NCI-H1930 (cell line): ENCODE measurements at regions not wholly inside any gene's neighbourhood (a gene's known extent, or its start where the extent isn't known, plus 50 kb on each side); places are given as distances from the start of the nearest gene placed in this dataset.

Experiments
- DNase-seq, 2 experiments: peaks; one replicate each; lab custom pipeline; 2025; lab: John Stamatoyannopoulos, UW

- no peak for DNase-seq
Observed at GRCh38 chr15:85941186-85941855, 138.3 kb upstream of the AGBL1 start.

DNA sequence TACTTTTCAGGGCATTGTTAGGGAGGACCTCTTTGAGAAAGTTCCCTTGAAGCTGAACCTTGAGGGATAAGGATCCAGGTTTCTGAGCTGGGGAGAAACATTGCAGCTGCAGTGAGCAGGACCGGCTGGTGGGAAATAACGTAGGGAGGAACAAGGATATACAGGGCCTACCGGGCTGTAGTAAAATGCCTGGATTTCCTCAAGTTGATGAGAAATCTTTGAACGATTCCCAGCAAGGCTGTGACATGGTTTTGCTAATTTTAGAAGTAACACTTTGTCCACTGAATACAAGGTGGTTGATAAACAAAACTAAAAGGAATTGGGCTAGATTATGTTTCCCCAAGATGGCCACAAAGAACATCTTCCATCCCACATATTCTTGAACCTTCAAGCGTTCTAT lies 137.0 kb upstream of the AGBL1 start:
- no peak for DNase-seq

GRCh38 chr15:85943151-85943550 lies 136.5 kb upstream of the AGBL1 start:
- DNase-seq = no peak

GRCh38 chr15:85943791-85944190 lies 135.9 kb upstream of the AGBL1 start:
- DNase-seq = no peak

DNA sequence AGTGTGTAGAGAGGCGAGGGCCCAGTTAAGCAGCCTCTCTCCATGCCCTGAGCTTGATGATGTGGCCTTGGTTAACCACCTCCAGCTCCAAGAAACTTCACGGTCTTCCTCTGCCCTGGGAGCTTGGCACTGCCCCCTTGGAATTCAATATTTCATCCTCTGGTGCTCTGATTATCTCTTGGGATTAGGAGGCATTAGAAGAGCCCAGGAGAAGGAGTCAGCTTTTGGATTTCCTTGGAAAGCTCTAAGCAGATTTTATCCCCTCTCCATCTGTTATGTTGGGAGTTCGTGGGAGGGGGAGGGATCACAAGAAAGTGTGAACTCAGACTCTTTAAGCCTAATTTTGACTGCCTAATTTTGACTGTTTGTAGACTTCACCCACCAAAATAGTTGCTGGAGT lies 132.7 kb upstream of the AGBL1 start:
- DNase-seq = no peak

DNA sequence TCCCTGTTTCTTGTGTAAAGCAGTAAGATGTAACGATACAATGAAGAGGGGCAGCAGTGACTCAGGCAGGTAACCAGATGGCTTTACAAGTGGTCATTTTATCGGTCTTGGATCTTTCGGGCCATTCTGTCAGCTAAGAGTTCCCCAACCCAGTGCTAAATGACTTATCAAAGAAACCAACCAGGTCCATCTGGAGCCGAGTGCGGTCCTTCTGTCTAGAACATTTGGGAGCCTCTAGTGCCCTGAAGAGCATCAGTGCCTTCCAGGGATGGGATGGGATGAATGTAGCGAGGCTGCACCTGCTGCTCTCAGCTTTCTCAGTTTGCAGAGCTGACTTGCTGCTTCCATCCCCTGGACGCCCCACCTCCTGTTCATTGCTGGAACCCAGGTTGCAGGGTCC lies 131.7 kb upstream of the AGBL1 start:
- DNase-seq = no peak

- no peak for DNase-seq
Observed at GRCh38 chr15:85950101-85950500, 129.6 kb upstream of the AGBL1 start.

DNA sequence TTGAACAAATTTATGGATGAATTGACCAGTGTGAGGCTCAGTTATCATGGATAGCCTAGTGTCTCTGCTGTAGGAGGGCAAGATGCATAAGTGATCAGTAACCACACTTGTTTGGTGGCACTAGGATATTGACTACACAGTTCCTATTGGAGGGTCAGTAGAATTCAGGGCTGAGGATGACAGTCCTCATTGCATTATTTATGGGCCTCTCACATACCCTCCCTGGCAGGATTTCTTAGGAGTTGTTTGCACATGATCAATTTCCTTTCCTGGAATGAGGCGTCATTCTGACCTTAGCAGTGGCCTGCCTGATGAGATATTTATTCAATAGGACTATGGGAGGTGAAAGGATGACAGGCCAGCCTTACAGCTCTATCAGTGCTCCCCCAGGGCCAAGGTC lies 125.1 kb upstream of the AGBL1 start:
- DNase-seq = no peak

DNA sequence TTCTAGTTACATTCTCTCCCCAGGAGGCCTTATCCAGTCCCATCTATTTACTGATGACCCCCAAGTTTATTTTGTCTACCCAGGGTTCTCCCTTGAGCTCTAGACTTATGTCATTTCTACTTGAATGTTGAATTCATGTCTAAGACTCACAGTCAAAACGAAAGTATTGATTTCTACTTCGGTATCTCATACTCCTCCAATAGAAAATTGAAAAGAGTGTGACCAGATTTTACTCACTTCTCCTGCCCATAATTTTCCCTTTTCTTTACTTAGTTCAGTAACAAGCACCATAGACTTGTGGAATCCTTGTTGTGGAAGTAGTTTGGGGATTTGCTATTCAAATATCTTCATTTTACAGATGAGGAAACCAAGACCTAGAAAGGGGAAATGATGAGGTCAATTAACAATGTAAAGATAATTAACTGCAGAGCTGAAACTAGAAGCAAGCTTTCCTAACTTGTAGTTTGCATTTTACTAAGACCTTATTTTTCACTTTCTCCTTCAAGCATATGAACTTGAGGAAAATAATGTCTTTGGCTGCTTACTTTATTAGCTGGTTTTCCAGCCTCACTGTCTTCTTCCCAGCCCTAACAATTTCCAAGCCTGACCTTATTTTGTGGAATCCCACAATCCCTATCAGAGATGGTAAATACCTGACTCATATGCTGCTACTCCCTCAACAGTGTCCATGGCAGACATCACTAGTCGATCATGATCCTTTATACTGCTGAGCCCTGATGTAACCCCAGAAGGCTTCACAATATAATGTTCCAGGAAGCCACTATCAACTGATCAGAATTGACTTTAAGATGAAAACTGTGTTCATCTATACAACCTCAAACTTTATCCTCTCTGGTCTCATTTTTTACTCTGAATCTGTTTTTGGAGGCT lies 123.9 kb upstream of the AGBL1 start:
- DNase-seq = no peak

DNA sequence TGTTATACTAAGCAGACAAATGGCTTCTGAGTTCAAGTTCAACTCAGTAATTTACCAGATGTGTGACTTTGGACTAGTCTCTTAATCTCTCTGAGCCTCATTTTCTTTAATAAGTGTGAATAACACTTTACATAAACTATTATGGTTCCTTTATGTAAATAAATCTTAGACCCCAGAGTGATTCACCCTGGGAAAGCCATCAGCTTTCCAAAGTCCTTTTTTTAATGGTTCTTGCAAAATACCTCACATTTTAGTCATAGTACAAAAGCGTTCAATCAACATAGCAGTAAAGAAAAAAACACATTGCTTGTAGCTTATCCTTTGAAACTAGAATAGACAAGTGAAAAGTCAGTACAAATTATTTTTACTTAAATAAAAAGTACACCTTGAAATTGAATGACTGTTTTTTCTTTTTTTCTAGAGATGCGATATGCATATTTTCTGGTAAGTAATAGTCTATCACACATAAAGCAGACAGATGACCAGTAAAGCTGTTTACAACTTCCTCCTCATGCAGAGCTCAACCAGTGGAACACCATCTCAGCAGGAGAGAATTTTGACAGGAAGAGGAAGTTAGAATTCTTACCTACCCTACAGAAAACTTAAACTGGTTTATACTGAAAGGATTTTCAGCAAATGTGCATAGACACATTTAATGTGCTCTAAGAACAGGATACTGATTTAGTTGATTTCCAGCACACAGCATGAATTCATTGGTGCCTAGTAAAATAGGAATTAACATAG lies 123.0 kb upstream of the AGBL1 start:
- DNase-seq = no peak

GRCh38 chr15:85959611-85960010 lies 120.1 kb upstream of the AGBL1 start:
- DNase-seq = no peak

GRCh38 chr15:85960381-85960780 lies 119.3 kb upstream of the AGBL1 start:
- no peak for DNase-seq

- no peak for DNase-seq
Observed at GRCh38 chr15:85961821-85962220, 117.8 kb upstream of the AGBL1 start.

DNA sequence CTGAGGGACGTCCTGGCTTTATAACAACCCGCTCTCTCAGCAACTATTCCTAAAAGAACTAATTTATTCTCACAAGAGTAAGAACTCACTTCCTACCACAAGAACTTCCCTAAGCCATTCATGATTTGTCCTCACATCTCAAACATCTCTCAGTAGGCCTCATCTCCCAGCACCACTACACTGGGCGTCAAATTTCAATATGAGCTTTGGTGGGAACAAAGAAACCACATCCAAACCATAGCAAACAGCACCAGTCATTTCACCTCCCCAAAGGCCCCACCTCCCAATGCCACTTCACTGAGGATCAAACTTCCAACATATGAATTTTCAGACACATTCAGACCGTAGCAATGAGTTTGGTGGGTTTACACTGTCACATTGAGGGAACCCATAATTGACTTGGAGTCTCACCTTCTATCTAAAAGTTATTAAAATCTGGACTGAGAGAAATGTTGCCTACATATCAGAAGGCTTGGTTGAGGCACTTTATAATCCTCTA lies 116.4 kb upstream of the AGBL1 start:
- DNase-seq = no peak

GRCh38 chr15:85964471-85964870 lies 115.2 kb upstream of the AGBL1 start:
- no peak for DNase-seq

DNA sequence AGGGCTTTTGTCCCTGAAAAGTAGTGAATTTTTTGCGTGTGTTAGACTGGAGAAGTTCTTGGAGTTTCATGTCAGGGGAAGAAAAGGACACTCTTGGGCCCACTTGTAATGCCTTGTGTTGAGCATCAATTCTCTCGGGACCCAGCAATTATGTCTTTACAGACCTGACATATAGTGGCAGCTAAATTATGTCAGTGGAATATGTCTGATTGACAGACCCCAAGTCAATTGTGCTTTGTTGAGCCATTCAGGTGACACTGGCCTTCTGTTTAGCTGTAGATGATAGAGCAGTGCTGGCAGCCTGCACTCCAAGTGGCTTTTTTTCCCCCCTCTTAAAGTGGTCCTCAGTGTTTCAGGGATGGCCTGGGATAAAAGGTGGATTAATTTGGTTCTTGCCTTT lies 112.1 kb upstream of the AGBL1 start:
- DNase-seq = no peak

DNA sequence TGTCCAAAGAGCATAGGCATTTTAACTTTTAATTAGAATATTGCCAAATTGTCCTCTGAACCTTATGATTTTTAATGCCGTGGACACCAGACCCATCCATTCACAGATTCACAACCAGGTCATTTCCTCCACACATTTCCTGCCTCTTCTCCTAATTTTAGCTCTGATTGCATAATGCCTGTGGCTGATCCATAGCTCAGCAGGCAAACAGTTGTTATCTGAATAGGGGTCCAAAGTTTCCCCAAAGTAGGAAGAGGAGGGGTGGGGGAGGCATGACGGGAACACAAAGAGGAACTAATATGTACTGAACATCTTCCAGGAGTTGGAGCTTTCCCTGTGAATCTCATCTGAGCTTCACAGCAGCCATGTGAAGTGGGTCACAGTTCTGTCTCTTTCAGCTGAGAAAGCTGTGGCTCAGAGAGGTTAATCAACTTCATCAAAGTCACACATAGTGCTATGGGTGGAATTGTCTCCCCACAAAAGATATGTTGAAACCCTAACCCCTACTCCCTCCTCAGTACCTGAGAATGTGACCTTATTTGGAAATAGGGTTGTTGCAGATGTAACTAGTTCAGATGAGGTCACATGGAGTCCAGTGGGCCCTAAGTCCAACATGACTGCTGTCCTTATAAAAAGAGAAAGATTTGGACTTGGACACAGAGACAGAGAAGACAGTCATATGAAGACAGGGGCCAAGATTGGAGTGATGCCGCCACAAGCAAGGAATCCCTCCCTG lies 106.7 kb upstream of the AGBL1 start:
- DNase-seq = no peak

- DNase-seq = no peak
Observed at GRCh38 chr15:85973584-85974347, 105.9 kb upstream of the AGBL1 start.

DNA sequence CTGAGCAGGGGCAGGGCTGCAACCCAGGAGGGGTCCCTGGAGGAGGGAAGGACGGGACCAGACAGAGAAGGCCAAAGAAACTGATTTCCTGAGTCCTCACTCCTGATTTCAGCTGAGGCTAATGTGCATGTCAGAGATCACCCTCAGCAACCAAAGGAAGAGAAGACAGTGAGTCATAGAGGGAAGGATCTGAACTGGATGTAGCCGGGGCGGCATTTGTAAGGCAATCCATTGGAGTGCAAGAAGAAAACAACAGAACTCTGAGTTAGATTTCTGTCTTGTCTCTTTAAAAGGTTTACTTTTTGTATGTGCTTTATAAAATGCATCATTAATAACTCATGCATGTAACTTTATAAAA lies 105.3 kb upstream of the AGBL1 start:
- no peak for DNase-seq

- no peak for DNase-seq
Observed at GRCh38 chr15:85974742-85975141, 104.9 kb upstream of the AGBL1 start.

DNA sequence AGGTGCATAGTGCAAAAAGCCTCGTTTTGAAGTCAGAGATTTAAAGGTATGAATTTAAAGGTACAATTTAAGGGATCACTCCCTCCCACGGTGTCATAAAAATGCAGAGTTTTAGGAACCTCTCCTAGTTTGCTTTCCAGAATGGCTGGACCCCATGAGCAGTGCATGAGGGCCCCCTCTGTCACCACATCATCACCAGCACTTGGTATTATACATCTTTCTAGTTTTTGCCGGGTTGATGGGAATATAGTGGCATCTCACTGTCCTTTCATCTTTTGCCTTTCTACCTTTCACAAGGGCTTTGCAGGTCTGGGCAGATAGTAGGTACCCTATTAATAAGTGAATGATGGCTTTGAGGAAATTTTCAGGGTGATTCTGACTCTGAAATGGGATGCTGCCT lies 103.6 kb upstream of the AGBL1 start:
- no peak for DNase-seq
